T-cell (primary cell): ENCODE measurements at regions not wholly inside any gene's neighbourhood (a gene's known extent, or its start where the extent isn't known, plus 50 kb on each side); places are given as distances from the start of the nearest gene placed in this dataset.

Source experiments
- ATAC-seq, 4 experiments: fragments of 200-7000 bp in 3 of 4; fragments of 150-1000 bp in 1 of 4; cut with Tn5 transposase; replicated peaks in 1 of 4; 1 replicate in 3 of 4; 2 replicates in 1 of 4; pipeline ENCODE4 v1.10.0; 2021; ENCODE audit warnings: moderate library complexity in 3 of 4, mild to moderate bottlenecking in 2 of 4, moderate number of reproducible peaks in 1 of 4
- CTCF ChIA-PET, 2 donors: fragments of 300-600 bp; sonication (Branson Sonifier 250); formaldehyde crosslinking; loops; one replicate each; lab custom pipeline; 2022; ENCODE audit warnings: antibody characterized with exemption in 2 of 2; lab: Charles Lee
- POLR2A ChIA-PET, 2 donors: fragments of 300-600 bp; sonication (Branson Sonifier 250); formaldehyde crosslinking; loops; one replicate each; lab custom pipeline; 2022; ENCODE audit warnings: antibody characterized with exemption in 2 of 2; lab: Charles Lee
- DNase-seq, 35 experiments: peaks; one replicate each; pipeline versions ENCODE4 v3.0.0 to v3.0.0-alpha.2; 2013 to 2023
- H3K27ac ChIP-seq: one replicate; pipeline ENCODE4 v1.5.1; 2013; ENCODE audit warnings: low read length
- H3K27me3 ChIP-seq, 2 experiments: replicated peaks in 1 of 2; 1 replicate in 1 of 2; 2 replicates in 1 of 2; pipeline versions ENCODE4 v1.6.1 to v1.7.0; 2013; ENCODE audit warnings: low read length in 1 of 2, mixed read lengths in 1 of 2; ENCODE audit not compliant: control insufficient read depth in 2 of 2, insufficient read depth in 2 of 2; ENCODE audit errors: extremely low read depth in 1 of 2
- H3K36me3 ChIP-seq, 2 donors: 1 replicate in 1 of 2; 2 replicates in 1 of 2; pipeline versions ENCODE4 v1.6.1 to v1.7.0; 2013; ENCODE audit warnings: low read length in 1 of 2; ENCODE audit not compliant: control insufficient read depth in 2 of 2, insufficient read depth in 1 of 2; ENCODE audit errors: extremely low read depth in 1 of 2
- H3K4me1 ChIP-seq, 2 experiments: 1 replicate in 1 of 2; 2 replicates in 1 of 2; pipeline versions ENCODE4 v1.6.1 to v1.7.0; 2013; ENCODE audit warnings: low read length in 2 of 2, mixed read lengths in 1 of 2; ENCODE audit not compliant: insufficient read depth in 2 of 2, control insufficient read depth in 1 of 2; ENCODE audit errors: extremely low read depth in 1 of 2
- H3K4me3 ChIP-seq, 2 donors: 1 replicate in 1 of 2; 2 replicates in 1 of 2; pipeline versions ENCODE4 v1.5.1 to v1.7.0; 2013; ENCODE audit warnings: mild to moderate bottlenecking in 2 of 2, low read length in 1 of 2, moderate library complexity in 1 of 2; ENCODE audit not compliant: control insufficient read depth in 1 of 2; ENCODE audit errors: extremely low read depth in 1 of 2
- H3K9me3 ChIP-seq: 2 replicates; pipeline ENCODE4 v1.7.0; 2013
- H3K27ac Mint-ChIP-seq, 2 donors: one replicate each; pipeline ENCODE4 v1.8.0; 2020 to 2021; ENCODE audit warnings: mild to moderate bottlenecking in 2 of 2, mixed read lengths in 2 of 2
- H3K27me3 Mint-ChIP-seq, 2 donors: one replicate each; pipeline ENCODE4 v1.8.0; 2021 to 2022; ENCODE audit warnings: mixed read lengths in 2 of 2
- H3K36me3 Mint-ChIP-seq: one replicate; pipeline ENCODE4 v1.8.0; 2021; ENCODE audit warnings: mixed read lengths
- H3K4me1 Mint-ChIP-seq, 3 donors: one replicate each; pipeline ENCODE4 v1.8.0; 2020 to 2022; ENCODE audit warnings: mixed read lengths in 3 of 3, mild to moderate bottlenecking in 1 of 3
- H3K4me3 Mint-ChIP-seq, 3 donors: one replicate each; pipeline ENCODE4 v1.8.0; 2020 to 2022; ENCODE audit warnings: mild to moderate bottlenecking in 3 of 3, mixed read lengths in 3 of 3, moderate library complexity in 3 of 3
- H3K9me3 Mint-ChIP-seq, 3 donors: one replicate each; pipeline ENCODE4 v1.8.0; 2020 to 2022; ENCODE audit warnings: mixed read lengths in 3 of 3
- WGBS: methylation state at CpG from one replicate; pipeline ENCODE4 v1.1.5; 2013; ENCODE audit warnings: missing lambda C conversion rate; ENCODE audit not compliant: insufficient coverage; 5-methylcytosine and 5-hydroxymethylcytosine counted together

GRCh38 chr2:56505885-56506284, 322.1 kb downstream of the CCDC85A start:
- H3K4me3 ChIP-seq: no peak overlapping the region
- no peak overlapping the region for H3K27ac ChIP-seq
- no peaks in the 10 kb centered on the region for H3K36me3 ChIP-seq
- WGBS: no CpG with 5 or more reads among the region's 3 CpGs
- ATAC-seq (no peak), DNase-seq (no peak)
- ChIA-PET CTCF (no interaction called here), POLR2A (no interaction called here)
- no peaks in the 10 kb centered on the region for H3K27me3 Mint-ChIP-seq
- no peaks in the 10 kb centered on the region for H3K36me3 Mint-ChIP-seq
- H3K9me3 Mint-ChIP-seq: peaks cover 0 to 14% (median 3%) of the 10 kb centered on the region in 3 donors
- H3K4me3 Mint-ChIP-seq: no peak overlapping the region
- H3K9me3 ChIP-seq: no peaks in the 10 kb centered on the region
- no peaks in the 10 kb centered on the region for H3K4me1 ChIP-seq
- no peak overlapping the region for H3K27ac Mint-ChIP-seq
- H3K4me1 Mint-ChIP-seq: no peaks in the 10 kb centered on the region
- no peaks in the 10 kb centered on the region for H3K27me3 ChIP-seq

DNA sequence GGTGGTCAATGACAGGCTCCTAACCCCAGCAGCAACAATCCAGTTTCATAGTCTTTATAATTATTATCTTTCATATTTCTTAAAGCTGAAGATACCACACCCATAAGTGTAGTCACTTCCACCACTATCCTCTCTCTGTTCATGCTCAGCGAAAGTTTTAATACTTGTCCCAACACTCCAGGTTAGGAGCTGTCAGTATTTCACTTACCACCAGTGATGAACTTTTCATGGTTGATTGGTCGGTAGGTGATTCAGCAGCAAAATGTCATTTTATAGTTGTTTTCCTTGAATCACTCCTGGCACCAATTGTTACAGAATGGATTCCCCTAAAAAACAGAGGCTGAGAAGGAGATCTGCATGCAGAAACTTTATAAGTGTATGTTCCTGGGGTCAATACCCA, 324.9 kb downstream of the CCDC85A start:
- Histone ChIP-seq H3K4me3 (no peak overlapping the region), H3K9me3 (no peaks in the 10 kb centered on the region), H3K27me3 (no peaks in the 10 kb centered on the region), H3K27ac (no peak overlapping the region), H3K36me3 (no peaks in the 10 kb centered on the region), H3K4me1 (no peaks in the 10 kb centered on the region)
- WGBS: no CpG with 5 or more reads among the region's 2 CpGs
- ATAC-seq: no peak
- Mint-ChIP-seq H3K9me3 (peaks cover 10 to 17% (median 12%) of the 10 kb centered on the region in 3 donors), H3K4me3 (no peak overlapping the region), H3K4me1 (no peaks in the 10 kb centered on the region), H3K27ac (no peak overlapping the region), H3K27me3 (no peaks in the 10 kb centered on the region), H3K36me3 (no peaks in the 10 kb centered on the region)
- no peak for DNase-seq
- POLR2A ChIA-PET: no interaction called here
- CTCF ChIA-PET: no interaction called here

DNA sequence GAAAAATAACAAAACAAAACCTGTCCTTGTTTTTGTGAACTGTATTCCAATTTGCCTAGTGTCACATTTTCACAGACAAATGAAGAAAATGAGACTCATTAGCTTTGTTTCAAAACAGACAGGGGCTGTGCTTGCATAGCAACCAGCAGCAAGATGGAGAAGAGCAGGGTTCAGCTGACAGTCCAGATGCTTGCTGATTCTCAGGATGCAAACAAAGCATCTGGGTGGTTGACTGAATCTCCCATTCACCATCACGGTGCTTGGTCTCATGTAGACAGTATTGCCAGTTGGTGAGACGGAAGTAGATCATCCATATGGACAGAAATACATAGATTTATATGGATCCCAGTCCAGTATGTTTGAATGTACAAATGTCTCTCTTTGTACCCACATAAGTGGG, 326.8 kb downstream of the CCDC85A start:
- ATAC-seq (no peak), DNase-seq (no peak)
- H3K4me1 ChIP-seq: no peaks in the 10 kb centered on the region
- Mint-ChIP-seq H3K4me1 (no peaks in the 10 kb centered on the region), H3K4me3 (no peak overlapping the region), H3K27me3 (no peaks in the 10 kb centered on the region), H3K27ac (no peak overlapping the region), H3K36me3 (no peaks in the 10 kb centered on the region), H3K9me3 (peaks cover 12 to 15% (median 13%) of the 10 kb centered on the region in 3 donors)
- WGBS: no CpG with 5 or more reads among the region's 2 CpGs
- H3K9me3 ChIP-seq: no peaks in the 10 kb centered on the region
- no peaks in the 10 kb centered on the region for H3K36me3 ChIP-seq
- no peaks in the 10 kb centered on the region for H3K27me3 ChIP-seq
- ChIA-PET POLR2A (no interaction called here), CTCF (no interaction called here)
- H3K4me3 ChIP-seq: no peak overlapping the region
- H3K27ac ChIP-seq: no peak overlapping the region

DNA sequence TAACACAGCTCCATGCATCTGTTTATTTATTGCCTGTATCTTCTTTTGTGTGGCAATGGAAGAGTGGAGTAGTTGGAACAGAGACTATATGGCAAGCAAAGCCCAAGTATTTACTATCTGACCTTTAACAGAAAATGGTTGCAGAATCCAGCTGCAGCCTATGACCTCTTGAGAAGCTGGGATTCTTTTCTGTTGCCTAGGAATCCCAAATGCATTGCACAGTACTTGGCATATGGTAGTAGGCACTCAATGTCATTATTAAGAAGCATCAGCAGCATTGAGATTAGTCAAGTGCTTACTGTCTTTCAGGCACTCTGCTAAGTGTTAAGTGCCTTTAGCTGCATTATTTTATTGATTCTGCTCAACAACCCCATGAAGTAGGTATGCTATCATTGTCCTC, 331.6 kb downstream of the CCDC85A start:
- no peaks in the 10 kb centered on the region for H3K4me1 Mint-ChIP-seq
- ATAC-seq: no peak
- no peak overlapping the region for H3K27ac Mint-ChIP-seq
- no peaks in the 10 kb centered on the region for H3K27me3 Mint-ChIP-seq
- Histone ChIP-seq H3K27me3 (no peaks in the 10 kb centered on the region), H3K9me3 (no peaks in the 10 kb centered on the region), H3K27ac (no peak overlapping the region), H3K4me3 (no peak overlapping the region), H3K4me1 (no peaks in the 10 kb centered on the region), H3K36me3 (no peaks in the 10 kb centered on the region)
- DNase-seq: no peak
- no peak overlapping the region for H3K4me3 Mint-ChIP-seq
- H3K36me3 Mint-ChIP-seq: no peaks in the 10 kb centered on the region
- CTCF ChIA-PET: no interaction called here
- H3K9me3 Mint-ChIP-seq: peaks cover 8 to 16% (median 15%) of the 10 kb centered on the region in 3 donors
- POLR2A ChIA-PET: no interaction called here

- ChIA-PET POLR2A (no interaction called here), CTCF (interaction anchor here in 1 of 2 donors (0.6 kb wide), 1 partner anchor 16 kb away, joined by 4 read pairs; no protein-coding TSS in a partner anchor)
- H3K27me3 ChIP-seq: no peaks in the 10 kb centered on the region
- ATAC-seq: no peak
- H3K36me3 ChIP-seq: no peaks in the 10 kb centered on the region
- Mint-ChIP-seq H3K36me3 (no peaks in the 10 kb centered on the region), H3K4me3 (no peak overlapping the region), H3K27me3 (no peaks in the 10 kb centered on the region), H3K27ac (no peak overlapping the region), H3K4me1 (no peaks in the 10 kb centered on the region), H3K9me3 (peaks cover 3 to 15% (median 6%) of the 10 kb centered on the region in 3 donors)
- no peak overlapping the region for H3K4me3 ChIP-seq
- no peaks in the 10 kb centered on the region for H3K4me1 ChIP-seq
- no peak for DNase-seq
- no peak overlapping the region for H3K27ac ChIP-seq
- WGBS: no CpG with 5 or more reads among the region's 1 CpG
- no peaks in the 10 kb centered on the region for H3K9me3 ChIP-seq
Observed at GRCh38 chr2:56519806-56520205, 336.0 kb downstream of the CCDC85A start.

DNA sequence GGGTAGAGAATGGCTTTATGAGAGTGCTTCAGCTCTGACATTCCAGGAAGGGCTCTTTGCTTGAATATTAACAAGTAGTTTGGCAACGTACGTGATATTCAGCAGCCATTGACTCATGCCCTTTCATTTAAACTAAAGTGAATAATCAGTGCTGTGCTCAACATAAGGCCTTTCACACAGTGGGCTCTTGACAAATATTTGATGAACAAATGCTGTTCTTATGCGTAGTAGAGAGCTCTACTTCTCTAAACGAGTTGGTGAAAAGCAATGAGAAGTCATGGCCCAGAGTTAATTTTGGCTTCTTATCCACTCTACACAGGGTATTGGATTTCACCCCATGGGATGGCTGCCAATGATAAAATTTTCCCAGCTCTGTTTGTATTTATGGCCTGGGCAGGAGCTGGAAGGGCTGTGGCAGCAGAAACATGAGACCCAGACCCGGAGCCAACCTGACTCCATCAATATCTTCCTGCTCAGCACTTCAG, 338.9 kb downstream of the CCDC85A start:
- CTCF ChIA-PET: no interaction called here
- Histone ChIP-seq H3K27me3 (no peaks in the 10 kb centered on the region), H3K9me3 (no peaks in the 10 kb centered on the region), H3K36me3 (no peaks in the 10 kb centered on the region), H3K27ac (no peak overlapping the region), H3K4me3 (no peak overlapping the region), H3K4me1 (no peaks in the 10 kb centered on the region)
- Mint-ChIP-seq H3K4me1 (no peaks in the 10 kb centered on the region), H3K27ac (no peak overlapping the region), H3K9me3 (peaks cover 9 to 19% (median 10%) of the 10 kb centered on the region in 3 donors), H3K36me3 (no peaks in the 10 kb centered on the region), H3K4me3 (no peak overlapping the region), H3K27me3 (no peaks in the 10 kb centered on the region)
- no peak for DNase-seq
- POLR2A ChIA-PET: no interaction called here
- no peak for ATAC-seq
- WGBS: no CpG with 5 or more reads among the region's 5 CpGs

DNA sequence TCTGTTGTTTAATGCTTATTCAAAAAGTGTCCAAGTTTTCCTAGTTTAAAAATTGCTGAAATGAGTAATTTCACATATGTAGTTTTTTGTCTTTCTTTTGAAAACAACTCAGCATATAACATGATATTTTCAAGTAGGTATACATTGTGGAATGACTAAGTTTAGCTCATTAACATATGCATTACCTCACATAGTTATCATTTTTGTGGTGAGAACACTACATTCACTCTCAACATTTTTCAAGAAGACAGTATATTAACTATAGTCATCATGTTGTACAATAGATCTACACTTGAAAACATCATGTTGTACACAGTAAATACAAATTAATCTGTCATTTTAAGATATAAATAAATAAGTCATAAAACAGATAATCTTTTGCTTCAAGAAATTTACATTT, 340.0 kb downstream of the CCDC85A start:
- Mint-ChIP-seq H3K9me3 (peaks cover 10 to 19% (median 11%) of the 10 kb centered on the region in 3 donors), H3K27me3 (no peaks in the 10 kb centered on the region), H3K4me3 (no peak overlapping the region), H3K4me1 (no peaks in the 10 kb centered on the region), H3K27ac (no peak overlapping the region), H3K36me3 (no peaks in the 10 kb centered on the region)
- Histone ChIP-seq H3K4me1 (no peaks in the 10 kb centered on the region), H3K36me3 (no peaks in the 10 kb centered on the region), H3K4me3 (no peak overlapping the region), H3K27ac (no peak overlapping the region), H3K9me3 (no peaks in the 10 kb centered on the region), H3K27me3 (no peaks in the 10 kb centered on the region)
- ATAC-seq (no peak), DNase-seq (no peak)
- POLR2A ChIA-PET: no interaction called here
- CTCF ChIA-PET: no interaction called here
